GM19238 (cell line): ENCODE measurements at regions not wholly inside any gene's neighbourhood (a gene's known extent, or its start where the extent isn't known, plus 50 kb on each side); places are given as distances from the start of the nearest gene placed in this dataset.
"Not testable (repeated sequence)": the region's sequence is repeated elsewhere in the genome, so short reads cannot be mapped to it uniquely, and the experiment has no call there.

Experiments
- DNase-seq: peaks from one replicate; pipeline ENCODE4 v3.0.0; 2011; ENCODE audit warnings: low spot score; ENCODE audit not compliant: insufficient read length

- DNase-seq = no peak
Measured at GRCh38 chr13:82993417-82993816, 888.9 kb downstream of the SLITRK1 start.

GRCh38 chr13:82976499-82976898 lies 905.8 kb downstream of the SLITRK1 start:
- no peak for DNase-seq

GRCh38 chr13:82963226-82964099 lies 918.8 kb downstream of the SLITRK1 start:
- DNase-seq = no peak

- DNase-seq = no peak
Measured at GRCh38 chr13:82962397-82962796, 919.9 kb downstream of the SLITRK1 start.

- no peak for DNase-seq
Measured at GRCh38 chr13:82961757-82962156, 920.5 kb downstream of the SLITRK1 start.

GRCh38 chr13:82952336-82952735 lies 929.9 kb downstream of the SLITRK1 start:
- DNase-seq = not testable (repeated sequence)

GRCh38 chr13:82947683-82948082 lies 934.6 kb downstream of the SLITRK1 start:
- no peak for DNase-seq

- DNase-seq = no peak
Measured at GRCh38 chr13:82947191-82947621, 935.1 kb downstream of the SLITRK1 start.

GRCh38 chr13:82938644-82939043 lies 943.6 kb downstream of the SLITRK1 start:
- DNase-seq = no peak

GRCh38 chr13:82934000-82934399 lies 948.3 kb downstream of the SLITRK1 start:
- DNase-seq = no peak

- DNase-seq = no peak
Measured at GRCh38 chr13:82925114-82925513, 957.2 kb downstream of the SLITRK1 start.

GRCh38 chr13:82917984-82918383 lies 964.3 kb downstream of the SLITRK1 start:
- no peak for DNase-seq

GRCh38 chr13:82912564-82912963 lies 969.7 kb downstream of the SLITRK1 start:
- no peak for DNase-seq

- no peak for DNase-seq
Measured at GRCh38 chr13:82905071-82905470, 977.2 kb downstream of the SLITRK1 start.

GRCh38 chr13:82900453-82900852 lies 981.8 kb downstream of the SLITRK1 start:
- no peak for DNase-seq

GRCh38 chr13:82898586-82898985 lies 983.7 kb downstream of the SLITRK1 start:
- no peak for DNase-seq

GRCh38 chr13:82879921-82880320 lies 1002.4 kb downstream of the SLITRK1 start:
- DNase-seq = no peak

GRCh38 chr13:82878536-82878935 lies 1003.7 kb downstream of the SLITRK1 start:
- DNase-seq = no peak

GRCh38 chr13:82867284-82867683 lies 1015.0 kb downstream of the SLITRK1 start:
- DNase-seq = no peak

- DNase-seq = no peak
Measured at GRCh38 chr13:82850644-82851043, 1031.6 kb downstream of the SLITRK1 start.

- DNase-seq = no peak
Measured at GRCh38 chr13:82848766-82849165, 1033.5 kb downstream of the SLITRK1 start.

- no peak for DNase-seq
Measured at GRCh38 chr13:82847595-82847994, 1034.7 kb downstream of the SLITRK1 start.

GRCh38 chr13:82833923-82834322 lies 1048.4 kb downstream of the SLITRK1 start:
- DNase-seq = no peak
